T follicular helper cell (primary cell): ENCODE measurements at regions not wholly inside any gene's neighbourhood (a gene's known extent, or its start where the extent isn't known, plus 50 kb on each side); places are given as distances from the start of the nearest gene placed in this dataset.

Experiments
- DNase-seq: peaks from one replicate; pipeline ENCODE4 v3.0.0-alpha.2; 2020; ENCODE audit warnings: low read depth

- DNase-seq, result no peak
These were observed 208.3 kb upstream of the RUNX1 start for GRCh38 chr21:35257413-35257812.

GRCh38 chr21:35256468-35256988, 207.4 kb upstream of the RUNX1 start:
- no peak for DNase-seq

- DNase-seq, result no peak
These were observed 205.7 kb upstream of the RUNX1 start for GRCh38 chr21:35254765-35255138.

- no peak for DNase-seq
These were observed 205.1 kb upstream of the RUNX1 start for GRCh38 chr21:35254006-35254764.

GRCh38 chr21:35252831-35253230, 203.7 kb upstream of the RUNX1 start:
- DNase-seq, result no peak

- DNase-seq, result no peak
These were observed 200.5 kb upstream of the RUNX1 start for GRCh38 chr21:35249636-35250035.

GRCh38 chr21:35245879-35246278, 196.8 kb upstream of the RUNX1 start:
- DNase-seq, result no peak

- no peak for DNase-seq
These were observed 195.4 kb upstream of the RUNX1 start for GRCh38 chr21:35244514-35244913.

- DNase-seq, result no peak
These were observed 194.1 kb upstream of the RUNX1 start for GRCh38 chr21:35243171-35243570.

- no peak for DNase-seq
These were observed 190.7 kb upstream of the RUNX1 start for GRCh38 chr21:35239811-35240219.

GRCh38 chr21:35238119-35238518, 189.0 kb upstream of the RUNX1 start:
- DNase-seq, result no peak

GRCh38 chr21:35237287-35237686, 188.2 kb upstream of the RUNX1 start:
- DNase-seq, result no peak

- DNase-seq, result no peak
These were observed 187.0 kb upstream of the RUNX1 start for GRCh38 chr21:35236090-35236489.

GRCh38 chr21:35234725-35235124, 185.6 kb upstream of the RUNX1 start:
- DNase-seq, result no peak

GRCh38 chr21:35233756-35234155, 184.7 kb upstream of the RUNX1 start:
- DNase-seq, result no peak

GRCh38 chr21:35232545-35233176, 183.6 kb upstream of the RUNX1 start:
- DNase-seq, result no peak

GRCh38 chr21:35231090-35231489, 182.0 kb upstream of the RUNX1 start:
- no peak for DNase-seq

- no peak for DNase-seq
These were observed 180.2 kb upstream of the RUNX1 start for GRCh38 chr21:35229290-35229689.

- DNase-seq, result no peak
These were observed 178.7 kb upstream of the RUNX1 start for GRCh38 chr21:35227786-35228185.

- peak; percentile 32 for DNase-seq
These were observed 178.1 kb upstream of the RUNX1 start for GRCh38 chr21:35226968-35227744.

GRCh38 chr21:35226328-35226727, 177.2 kb upstream of the RUNX1 start:
- no peak for DNase-seq

GRCh38 chr21:35225573-35225972, 176.5 kb upstream of the RUNX1 start:
- DNase-seq, result no peak
